HG03103 (cell line): ENCODE measurements at regions not wholly inside any gene's neighbourhood (a gene's known extent, or its start where the extent isn't known, plus 50 kb on each side); places are given as distances from the start of the nearest gene placed in this dataset.
"Not testable (repeated sequence)": the region's sequence is repeated elsewhere in the genome, so short reads cannot be mapped to it uniquely, and the experiment has no call there.

Experiments
- ATAC-seq: cut with Tn5 transposase; IDR thresholded peaks from one replicate; pipeline ENCODE4 v1.9.1; 2021; ENCODE audit warnings: low read depth; ENCODE audit not compliant: unreplicated experiment

DNA sequence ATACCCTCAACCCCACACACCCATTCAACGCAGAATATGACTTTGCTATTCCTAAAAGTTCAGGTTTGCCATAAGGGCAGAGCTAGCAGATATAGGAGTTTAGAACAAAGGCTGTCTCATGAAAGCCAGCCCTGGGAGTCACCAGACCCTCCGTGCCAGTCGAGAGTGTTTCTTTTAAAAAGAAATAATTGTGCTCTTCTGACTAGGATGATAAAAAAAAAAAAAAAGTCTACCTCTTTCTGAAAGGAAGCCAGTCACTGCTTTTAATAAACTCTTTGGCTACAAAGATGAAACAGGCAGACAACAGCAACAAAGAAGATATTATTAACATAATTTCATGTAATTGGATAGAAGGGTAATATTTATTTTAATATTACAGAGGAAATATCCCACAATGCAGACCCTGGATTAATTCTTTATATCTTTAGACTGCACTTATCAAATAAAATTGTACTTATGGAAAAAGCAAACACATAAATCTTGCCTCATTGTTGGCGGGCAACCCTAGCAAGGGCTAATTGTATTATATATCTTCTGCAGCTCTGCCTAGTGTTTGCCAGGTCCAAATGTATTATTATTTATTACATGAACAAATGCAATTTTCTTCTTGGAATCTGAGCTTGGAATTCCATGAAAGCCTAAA is 277.5 kb upstream of the DYNLRB2 start:
- ATAC-seq, result no peak

DNA sequence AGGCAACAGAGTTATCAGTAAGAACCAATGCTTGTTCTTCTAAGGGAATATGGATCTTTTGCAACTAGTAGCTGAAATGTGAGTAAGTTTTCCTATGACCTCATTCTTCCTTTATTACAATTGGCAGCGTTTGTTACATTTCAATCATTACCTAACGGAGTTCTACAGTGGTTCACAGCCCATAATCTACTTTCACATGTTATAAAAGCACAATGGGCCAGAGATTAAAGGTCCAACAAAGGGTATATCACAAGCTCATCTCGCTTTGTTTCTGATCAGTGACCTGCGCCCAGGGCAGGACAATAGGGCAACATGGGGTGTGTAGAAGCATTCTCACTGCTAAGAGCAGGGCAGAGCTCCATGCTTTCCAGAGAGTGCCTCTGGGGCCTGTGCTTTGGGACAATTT is 279.9 kb upstream of the DYNLRB2 start:
- ATAC-seq, result no peak

DNA sequence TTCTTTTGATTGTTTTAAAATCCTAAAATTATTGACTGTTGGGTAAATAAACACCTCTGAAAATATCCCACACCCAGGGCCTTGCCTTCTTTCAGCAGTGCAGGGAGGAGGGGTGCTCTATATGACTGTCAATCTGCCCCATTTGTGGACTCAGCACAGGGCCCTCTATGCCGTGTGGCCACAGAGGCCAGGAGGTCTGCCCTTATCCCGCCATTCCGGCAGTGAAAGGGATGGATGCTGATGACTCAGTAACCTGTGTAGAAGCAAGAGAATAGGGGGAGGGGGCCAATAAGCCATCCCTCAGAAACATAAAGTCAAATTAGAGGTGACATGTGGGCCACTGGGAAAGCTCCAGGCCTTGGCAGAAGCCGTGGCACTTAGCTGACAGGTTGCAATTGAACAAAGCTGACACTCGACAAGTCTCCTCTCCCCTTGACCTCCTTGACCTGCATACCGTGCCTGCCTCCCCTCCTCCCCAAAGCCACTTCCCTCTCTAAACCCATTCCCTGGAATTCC is 281.4 kb upstream of the DYNLRB2 start:
- no peak for ATAC-seq

- no peak for ATAC-seq
Measured at GRCh38 chr16:80258407-80258806, 282.4 kb upstream of the DYNLRB2 start.

- no peak for ATAC-seq
Measured at GRCh38 chr16:80254970-80255369, 285.8 kb upstream of the DYNLRB2 start.

DNA sequence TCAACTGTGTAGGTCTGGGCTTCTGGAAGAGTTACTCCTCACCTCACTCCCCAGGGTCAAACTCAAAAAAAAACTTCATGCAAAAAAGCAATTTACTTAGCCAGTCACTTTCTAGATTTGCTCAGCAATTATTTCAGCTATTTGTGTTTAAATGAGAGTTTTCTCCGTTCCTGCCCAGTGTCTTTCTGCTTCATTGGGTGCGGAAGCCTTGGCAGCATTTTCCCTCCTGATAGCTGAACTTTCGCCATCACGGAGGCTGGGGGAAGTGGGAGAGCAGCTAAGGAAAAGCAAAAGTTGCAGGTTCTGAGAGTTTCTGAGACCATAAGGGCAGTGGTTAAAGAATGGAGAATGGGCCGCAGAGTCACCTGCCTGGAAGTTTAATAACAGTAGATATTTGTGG is 287.1 kb upstream of the DYNLRB2 start:
- ATAC-seq, result no peak

DNA sequence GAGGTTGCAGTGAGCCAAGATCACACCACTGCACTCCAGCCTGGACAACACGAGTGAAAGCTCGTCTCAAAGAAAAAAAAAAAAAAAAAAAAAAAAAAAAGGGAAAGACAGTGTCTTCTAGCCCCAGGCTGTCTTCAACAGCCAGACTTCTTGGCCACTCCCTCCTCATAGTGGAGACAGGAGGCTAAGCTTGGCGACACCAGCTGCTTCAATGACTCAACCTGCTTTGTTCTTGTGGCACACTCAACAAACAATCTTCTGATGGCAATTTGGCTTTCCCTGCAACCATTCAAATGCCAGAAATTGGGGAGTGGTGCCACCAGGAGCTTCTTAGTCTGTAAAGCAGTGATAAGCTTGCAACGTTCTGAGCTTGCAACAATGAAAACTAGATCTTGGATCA is 290.4 kb upstream of the DYNLRB2 start:
- ATAC-seq, result no peak

- not testable (repeated sequence) for ATAC-seq
Measured at GRCh38 chr16:80243303-80243702, 297.5 kb upstream of the DYNLRB2 start.

GRCh38 chr16:80242279-80242678 is 298.5 kb upstream of the DYNLRB2 start:
- ATAC-seq, result not testable (repeated sequence)

DNA sequence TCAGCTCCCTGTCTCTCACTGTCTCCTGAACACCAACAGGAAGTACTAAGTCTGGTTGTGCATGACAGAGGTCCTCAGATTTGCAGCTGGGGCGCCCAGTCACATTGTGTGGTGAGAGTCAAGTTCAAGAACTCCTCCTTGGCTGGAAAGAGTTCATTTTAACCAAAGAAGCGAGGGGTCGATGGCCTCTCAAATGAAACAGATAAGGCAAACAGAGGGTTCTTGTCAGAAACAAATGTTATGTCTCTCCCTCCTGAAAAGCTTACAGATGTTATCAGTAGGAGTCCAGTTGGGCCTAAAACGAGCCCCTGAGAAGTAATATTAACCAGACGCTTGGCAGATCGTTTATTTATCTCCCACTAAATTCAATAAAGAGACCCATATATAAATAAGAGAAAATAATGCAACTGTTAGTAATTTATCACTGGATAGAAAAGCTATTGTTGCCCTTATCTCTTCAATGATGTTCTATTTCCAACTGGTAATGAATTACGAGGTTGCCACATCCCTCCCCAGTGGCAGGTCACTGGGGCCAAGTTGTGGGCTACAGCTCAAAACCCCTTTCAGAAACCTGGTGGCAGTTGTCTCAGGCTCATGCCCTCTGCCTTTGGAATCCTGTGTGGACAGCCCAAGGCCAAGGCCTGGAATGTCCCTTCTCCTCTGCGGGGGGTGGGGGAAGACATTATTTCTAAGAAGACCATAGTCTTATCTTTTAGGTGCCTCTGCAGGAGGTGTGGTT is 307.5 kb upstream of the DYNLRB2 start:
- no peak for ATAC-seq

- ATAC-seq, result peak; percentile 95
Measured at GRCh38 chr16:80231888-80232287, 308.9 kb upstream of the DYNLRB2 start.

DNA sequence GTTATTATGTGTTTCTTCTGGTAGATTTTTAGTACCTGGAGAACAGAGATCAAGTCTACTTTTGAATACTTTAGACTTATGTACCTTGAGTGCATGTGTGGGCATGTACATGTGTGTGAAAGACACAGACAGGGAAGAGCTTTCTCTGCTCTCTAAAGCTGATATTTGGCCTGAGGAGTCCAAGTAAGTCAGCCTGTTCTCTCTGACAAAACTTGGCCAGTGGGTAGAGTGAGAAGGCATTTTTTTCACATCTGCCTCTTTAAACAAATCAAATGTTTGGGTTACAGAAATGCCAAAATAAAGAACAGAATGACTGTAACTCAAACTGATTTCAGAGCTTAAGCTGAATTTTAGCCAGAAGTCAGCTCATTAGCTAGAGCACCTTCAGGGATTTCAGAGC is 309.7 kb upstream of the DYNLRB2 start:
- ATAC-seq, result no peak

- ATAC-seq, result no peak
Measured at GRCh38 chr16:80230328-80231120, 310.3 kb upstream of the DYNLRB2 start.

DNA sequence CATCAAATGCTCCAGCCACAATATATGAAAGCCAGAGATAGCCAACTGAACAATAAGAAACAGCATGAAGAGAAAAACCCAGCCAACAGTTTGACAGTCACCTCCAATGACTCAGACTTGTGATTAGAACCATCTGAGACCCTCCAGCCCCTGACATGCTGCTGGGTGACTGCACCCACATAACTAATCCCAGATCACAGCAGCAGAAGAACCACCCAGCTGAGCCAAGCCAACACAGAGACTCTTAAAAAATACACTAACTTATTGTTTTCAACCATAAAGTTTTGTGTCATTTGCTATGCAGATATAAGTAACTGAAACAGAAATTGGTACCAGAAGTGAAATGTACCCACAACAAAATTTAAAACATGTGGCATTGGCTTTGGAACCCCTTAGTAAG is 314.3 kb upstream of the DYNLRB2 start:
- ATAC-seq, result no peak

DNA sequence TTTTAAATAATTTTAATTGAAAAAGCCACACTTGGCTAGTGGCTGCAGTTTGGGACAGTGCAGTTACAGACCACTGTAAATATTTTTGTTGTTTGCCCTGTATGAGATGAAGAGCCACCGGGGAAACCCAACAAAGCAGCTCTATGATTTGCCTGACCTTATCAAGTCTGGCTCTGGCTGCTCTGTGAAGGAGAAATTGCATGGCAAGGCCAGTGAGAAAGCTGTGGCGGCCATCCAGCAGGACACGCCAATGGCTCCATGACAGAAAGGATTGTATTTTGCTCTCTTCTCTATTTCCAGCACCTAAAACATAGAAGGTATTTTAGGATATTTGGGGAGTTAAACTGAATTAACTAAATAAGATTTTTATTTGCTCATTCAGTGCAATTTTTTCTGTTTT is 330.0 kb upstream of the DYNLRB2 start:
- ATAC-seq, result no peak

GRCh38 chr16:80208743-80209142 is 332.1 kb upstream of the DYNLRB2 start:
- ATAC-seq, result no peak

- no peak for ATAC-seq
Measured at GRCh38 chr16:80208015-80208414, 332.8 kb upstream of the DYNLRB2 start.

GRCh38 chr16:80203821-80204220 is 337.0 kb upstream of the DYNLRB2 start:
- no peak for ATAC-seq

- ATAC-seq, result no peak
Measured at GRCh38 chr16:80202831-80203413, 337.9 kb upstream of the DYNLRB2 start.

- no peak for ATAC-seq
Measured at GRCh38 chr16:80200079-80200478, 340.7 kb upstream of the DYNLRB2 start.

DNA sequence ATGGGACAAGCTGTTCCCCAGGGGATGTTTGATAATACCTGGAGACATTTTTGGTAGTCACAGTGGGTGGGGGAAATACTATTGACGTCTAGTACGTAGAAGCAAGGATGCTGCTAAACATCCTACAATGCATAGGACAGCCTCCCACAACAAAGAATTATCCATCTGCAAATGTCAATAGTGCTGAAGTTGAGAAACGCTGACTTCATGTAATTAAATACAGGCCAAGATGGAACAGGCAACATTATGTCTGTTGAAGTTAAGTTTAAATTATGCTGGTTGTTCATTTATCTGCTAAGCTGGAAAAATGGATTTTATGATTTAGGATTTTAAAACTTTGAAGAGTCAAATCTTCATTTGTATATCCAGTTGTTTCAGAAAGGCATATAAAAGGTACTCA is 341.2 kb upstream of the DYNLRB2 start:
- no peak for ATAC-seq
